GM21528 (cell line): ENCODE measurements at regions not wholly inside any gene's neighbourhood (a gene's known extent, or its start where the extent isn't known, plus 50 kb on each side); places are given as distances from the start of the nearest gene placed in this dataset.
A peak's percentile ranks its signal among the peaks of the same experiment; 100 is the strongest.

Experiments used
- ATAC-seq: cut with Tn5 transposase; IDR thresholded peaks from one replicate; pipeline ENCODE4 v1.9.1; 2021; ENCODE audit warnings: mild to moderate bottlenecking, moderate library complexity; ENCODE audit not compliant: unreplicated experiment, low FRiP score

- no peak for ATAC-seq
These were observed 363.2 kb upstream of the SMC2 start for GRCh38 chr9:103730866-103731265.

GRCh38 chr9:103731541-103731940, 362.6 kb upstream of the SMC2 start:
- no peak for ATAC-seq

- no peak for ATAC-seq
These were observed 359.6 kb upstream of the SMC2 start for GRCh38 chr9:103734471-103734870.

GRCh38 chr9:103755441-103755840, 338.7 kb upstream of the SMC2 start:
- ATAC-seq, result no peak

- ATAC-seq, result no peak
These were observed 338.1 kb upstream of the SMC2 start for GRCh38 chr9:103755986-103756385.

- ATAC-seq, result no peak
These were observed 337.0 kb upstream of the SMC2 start for GRCh38 chr9:103757062-103757461.

- no peak for ATAC-seq
These were observed 332.6 kb upstream of the SMC2 start for GRCh38 chr9:103761466-103761865.

- ATAC-seq, result peak; percentile 87
These were observed 304.4 kb upstream of the SMC2 start for GRCh38 chr9:103789686-103790085.

- peak; percentile 100 for ATAC-seq
These were observed 295.5 kb upstream of the SMC2 start for GRCh38 chr9:103798620-103799019.

GRCh38 chr9:103799959-103800358, 294.1 kb upstream of the SMC2 start:
- no peak for ATAC-seq

- no peak for ATAC-seq
These were observed 292.0 kb upstream of the SMC2 start for GRCh38 chr9:103802068-103802467.

GRCh38 chr9:103803245-103803644, 290.9 kb upstream of the SMC2 start:
- ATAC-seq, result no peak

- ATAC-seq, result no peak
These were observed 289.9 kb upstream of the SMC2 start for GRCh38 chr9:103804077-103804735.

GRCh38 chr9:103809745-103810144, 284.4 kb upstream of the SMC2 start:
- no peak for ATAC-seq

- ATAC-seq, result no peak
These were observed 282.6 kb upstream of the SMC2 start for GRCh38 chr9:103811462-103811861.

- ATAC-seq, result no peak
These were observed 278.0 kb upstream of the SMC2 start for GRCh38 chr9:103816146-103816545.

- ATAC-seq, result no peak
These were observed 274.2 kb upstream of the SMC2 start for GRCh38 chr9:103819936-103820335.

GRCh38 chr9:103821115-103821514, 273.0 kb upstream of the SMC2 start:
- ATAC-seq, result no peak

GRCh38 chr9:103837940-103838339, 256.2 kb upstream of the SMC2 start:
- ATAC-seq, result no peak

GRCh38 chr9:103839197-103839596, 254.9 kb upstream of the SMC2 start:
- ATAC-seq, result no peak

GRCh38 chr9:103867886-103868285, 226.2 kb upstream of the SMC2 start:
- ATAC-seq, result no peak

GRCh38 chr9:103872811-103873210, 221.3 kb upstream of the SMC2 start:
- no peak for ATAC-seq

GRCh38 chr9:103881419-103881818, 212.7 kb upstream of the SMC2 start:
- ATAC-seq, result no peak
